GM19395 (cell line): ENCODE measurements at regions not wholly inside any gene's neighbourhood (a gene's known extent, or its start where the extent isn't known, plus 50 kb on each side); places are given as distances from the start of the nearest gene placed in this dataset.
"Not testable (repeated sequence)": the region's sequence is repeated elsewhere in the genome, so short reads cannot be mapped to it uniquely, and the experiment has no call there.

Experiments
- ATAC-seq: cut with Tn5 transposase; IDR thresholded peaks from one replicate; pipeline ENCODE4 v1.9.1; 2021; ENCODE audit warnings: mild to moderate bottlenecking, moderate library complexity; ENCODE audit not compliant: unreplicated experiment

- ATAC-seq, result not testable (repeated sequence)
Observed at GRCh38 chr11:67806183-67806582, 131.8 kb upstream of the ALDH3B2 start.

- ATAC-seq, result peak; percentile 78
Observed at GRCh38 chr11:67805253-67806126, 131.1 kb upstream of the ALDH3B2 start.

GRCh38 chr11:67804435-67805252, 130.2 kb upstream of the ALDH3B2 start:
- ATAC-seq, result not testable (repeated sequence)

- ATAC-seq, result not testable (repeated sequence)
Observed at GRCh38 chr11:67803519-67803918, 129.1 kb upstream of the ALDH3B2 start.

GRCh38 chr11:67803055-67803454, 128.6 kb upstream of the ALDH3B2 start:
- not testable (repeated sequence) for ATAC-seq

- ATAC-seq, result not testable (repeated sequence)
Observed at GRCh38 chr11:67802623-67803022, 128.2 kb upstream of the ALDH3B2 start.

- ATAC-seq, result not testable (repeated sequence)
Observed at GRCh38 chr11:67801397-67801796, 127.0 kb upstream of the ALDH3B2 start.

- ATAC-seq, result not testable (repeated sequence)
Observed at GRCh38 chr11:67800591-67800990, 126.2 kb upstream of the ALDH3B2 start.

- not testable (repeated sequence) for ATAC-seq
Observed at GRCh38 chr11:67799808-67800207, 125.4 kb upstream of the ALDH3B2 start.

- not testable (repeated sequence) for ATAC-seq
Observed at GRCh38 chr11:67797726-67798521, 123.5 kb upstream of the ALDH3B2 start.

GRCh38 chr11:67795746-67796145, 121.3 kb upstream of the ALDH3B2 start:
- no peak for ATAC-seq

- not testable (repeated sequence) for ATAC-seq
Observed at GRCh38 chr11:67793750-67794149, 119.3 kb upstream of the ALDH3B2 start.

GRCh38 chr11:67792273-67792990, 118.0 kb upstream of the ALDH3B2 start:
- ATAC-seq, result not testable (repeated sequence)

GRCh38 chr11:67791598-67792170, 117.3 kb upstream of the ALDH3B2 start:
- not testable (repeated sequence) for ATAC-seq

GRCh38 chr11:67788341-67788695, 113.9 kb upstream of the ALDH3B2 start:
- not testable (repeated sequence) for ATAC-seq

- ATAC-seq, result not testable (repeated sequence)
Observed at GRCh38 chr11:67787681-67788340, 113.4 kb upstream of the ALDH3B2 start.

- ATAC-seq, result not testable (repeated sequence)
Observed at GRCh38 chr11:67781967-67782366, 107.5 kb upstream of the ALDH3B2 start.

- ATAC-seq, result not testable (repeated sequence)
Observed at GRCh38 chr11:67781506-67781905, 107.1 kb upstream of the ALDH3B2 start.

- ATAC-seq, result no peak
Observed at GRCh38 chr11:67780056-67780455, 105.6 kb upstream of the ALDH3B2 start.
